ENCODE measurements at regions not wholly inside any gene's neighbourhood (a gene's known extent, or its start where the extent isn't known, plus 50 kb on each side); places are given as distances from the start of the nearest gene placed in this dataset.
"Not testable (repeated sequence)": the region's sequence is repeated elsewhere in the genome, so short reads cannot be mapped to it uniquely, and the experiment has no call there.

DNA sequence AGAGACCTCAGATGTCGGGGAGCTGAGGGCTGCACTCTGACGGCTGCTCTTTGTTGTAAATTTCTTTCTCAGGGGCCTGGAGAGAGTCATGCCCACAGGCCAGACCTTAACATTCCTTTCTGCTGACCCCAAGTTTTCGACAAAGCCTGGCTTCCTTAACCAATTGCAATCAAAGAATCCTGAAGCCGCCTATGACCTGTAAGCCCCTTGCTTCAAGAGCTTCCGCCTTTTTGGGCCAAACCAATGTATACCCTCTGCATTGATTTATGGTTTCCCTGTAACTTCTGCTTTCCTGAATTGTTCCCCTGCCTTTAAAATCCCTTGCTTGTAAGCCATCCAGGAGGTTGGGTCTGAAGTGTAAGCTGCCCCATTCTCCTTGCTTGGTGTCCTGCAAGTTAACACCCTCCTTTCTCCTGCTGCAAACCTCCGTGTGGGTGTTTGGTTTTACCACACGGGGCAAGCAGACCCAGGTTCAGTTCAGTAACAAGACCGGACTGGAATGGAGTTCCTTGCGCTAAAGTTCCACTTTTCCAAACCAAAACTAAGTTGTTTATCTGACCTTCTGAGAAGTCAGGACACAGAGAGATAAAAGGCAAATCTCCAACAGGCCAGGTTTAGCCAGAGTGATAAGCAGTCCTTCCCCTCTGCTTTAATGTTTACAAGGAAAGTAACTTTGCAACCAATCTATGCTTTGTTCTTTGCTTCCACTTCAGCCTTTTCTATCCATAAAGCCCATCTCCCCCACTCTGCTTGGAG is 141.6 kb downstream of the KCNJ12 start:
- no peak for DNase-seq

DNA sequence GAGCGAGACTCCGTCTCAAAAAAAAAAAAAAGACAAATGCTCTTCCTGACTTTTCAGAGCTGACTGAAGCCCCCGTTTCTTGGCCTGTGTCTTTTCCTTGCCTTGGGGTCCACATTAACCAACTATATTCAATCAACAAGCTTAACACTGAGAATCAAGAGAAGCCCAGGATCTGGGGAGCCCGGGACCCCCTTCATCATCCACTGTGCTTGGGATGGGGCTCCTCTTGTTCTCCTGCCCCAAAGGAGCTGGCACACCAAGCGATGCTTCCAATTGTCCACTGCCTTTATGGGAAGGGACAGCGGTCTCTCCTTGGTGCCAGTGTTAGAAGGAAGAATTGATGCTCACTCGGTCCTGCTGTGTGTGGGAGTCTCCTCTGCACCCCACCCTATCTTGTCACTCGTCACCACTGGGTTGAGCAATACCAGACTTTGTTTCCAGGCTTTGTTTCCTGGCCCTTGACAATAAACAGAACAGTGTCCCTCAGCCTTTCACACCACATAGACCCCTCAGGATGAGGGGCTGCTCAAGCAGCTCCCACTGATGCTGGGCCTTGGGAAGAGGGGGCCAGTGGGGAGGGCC is 146.7 kb downstream of the KCNJ12 start:
- DNase-seq = no peak

DNA sequence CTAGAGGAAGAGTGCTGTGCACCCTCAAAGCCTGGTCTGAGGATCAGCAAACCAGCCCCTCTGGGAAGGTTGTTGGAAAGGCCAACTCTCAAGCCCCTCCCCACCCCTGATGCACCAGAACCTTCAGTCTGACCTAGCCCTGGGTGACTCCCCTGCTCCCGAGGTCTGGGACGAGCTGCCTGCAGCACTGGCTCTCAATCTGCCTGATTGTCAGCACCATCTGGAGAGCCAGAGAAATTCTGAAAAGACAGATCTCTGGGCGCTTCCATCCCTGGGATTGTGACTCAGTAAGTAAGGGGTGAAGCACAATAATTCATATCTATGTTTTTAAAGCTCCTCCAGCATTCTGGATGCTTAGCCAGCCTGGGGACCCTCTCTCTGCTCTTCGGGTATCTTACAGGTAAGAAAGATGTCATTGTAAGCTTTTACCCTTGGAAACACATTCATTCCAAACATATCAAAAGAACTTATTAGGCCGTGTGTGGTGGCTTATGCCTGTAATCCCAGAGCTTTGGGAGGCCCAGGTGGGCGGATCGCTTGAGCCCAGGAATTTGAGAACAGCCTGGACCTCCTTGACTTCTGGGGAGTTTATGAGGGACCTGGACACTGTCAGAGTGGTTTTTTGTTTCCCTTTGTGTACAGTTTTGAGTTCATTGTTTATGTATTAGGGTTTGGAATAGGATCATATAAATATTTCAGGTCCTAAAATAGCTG is 147.5 kb downstream of the KCNJ12 start:
- no peak for DNase-seq

DNA sequence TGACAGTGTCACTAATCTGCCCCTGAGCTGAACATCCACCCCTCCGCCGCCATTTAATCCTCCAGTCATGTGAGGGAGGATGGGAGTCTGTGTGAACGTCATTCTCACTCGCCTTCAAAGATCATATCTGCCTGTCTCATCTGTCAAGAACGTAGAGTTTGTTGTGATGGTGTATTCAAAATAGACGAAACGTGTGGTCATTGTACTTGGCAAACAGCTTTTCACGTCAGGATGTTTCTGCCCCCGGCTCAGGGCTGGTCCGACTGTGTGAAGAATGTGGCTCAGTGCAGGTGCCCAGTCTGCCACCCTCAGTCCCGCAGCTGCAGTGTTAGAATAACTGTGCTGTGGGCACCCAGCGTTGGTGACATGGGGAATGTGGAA is 148.0 kb downstream of the KCNJ12 start:
- no peak for DNase-seq

DNA sequence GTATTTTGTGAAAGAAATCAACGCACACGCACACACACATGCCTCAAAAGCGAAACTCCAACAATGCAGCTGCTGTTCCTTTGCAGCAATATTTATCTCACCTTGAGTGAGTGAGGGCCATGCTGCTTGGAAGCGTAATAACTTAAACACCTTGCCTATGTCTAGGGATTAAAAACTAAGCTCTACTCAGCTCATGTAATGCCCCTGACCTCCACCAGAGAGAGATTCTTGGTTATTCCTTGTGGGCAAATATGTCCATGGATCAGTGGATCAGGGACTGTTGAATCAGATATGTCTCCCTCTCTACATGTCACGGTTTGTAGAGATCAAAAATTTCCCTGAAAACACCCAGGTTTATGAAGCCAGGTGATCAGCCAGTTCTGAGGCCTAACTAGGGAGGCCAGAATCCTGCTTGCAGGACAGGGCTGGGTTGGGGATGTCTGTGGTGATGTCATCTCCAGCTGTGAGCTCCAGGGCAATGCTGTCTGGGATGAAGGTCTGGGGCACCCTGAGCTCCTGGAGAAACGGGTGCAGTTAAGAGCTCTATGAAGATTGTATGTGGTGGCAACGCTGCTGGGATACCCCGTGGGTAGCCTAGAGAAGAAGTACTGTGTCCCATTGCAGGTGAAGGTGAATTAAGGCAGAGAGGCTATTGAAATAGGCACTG is 149.4 kb downstream of the KCNJ12 start:
- no peak for DNase-seq

DNA sequence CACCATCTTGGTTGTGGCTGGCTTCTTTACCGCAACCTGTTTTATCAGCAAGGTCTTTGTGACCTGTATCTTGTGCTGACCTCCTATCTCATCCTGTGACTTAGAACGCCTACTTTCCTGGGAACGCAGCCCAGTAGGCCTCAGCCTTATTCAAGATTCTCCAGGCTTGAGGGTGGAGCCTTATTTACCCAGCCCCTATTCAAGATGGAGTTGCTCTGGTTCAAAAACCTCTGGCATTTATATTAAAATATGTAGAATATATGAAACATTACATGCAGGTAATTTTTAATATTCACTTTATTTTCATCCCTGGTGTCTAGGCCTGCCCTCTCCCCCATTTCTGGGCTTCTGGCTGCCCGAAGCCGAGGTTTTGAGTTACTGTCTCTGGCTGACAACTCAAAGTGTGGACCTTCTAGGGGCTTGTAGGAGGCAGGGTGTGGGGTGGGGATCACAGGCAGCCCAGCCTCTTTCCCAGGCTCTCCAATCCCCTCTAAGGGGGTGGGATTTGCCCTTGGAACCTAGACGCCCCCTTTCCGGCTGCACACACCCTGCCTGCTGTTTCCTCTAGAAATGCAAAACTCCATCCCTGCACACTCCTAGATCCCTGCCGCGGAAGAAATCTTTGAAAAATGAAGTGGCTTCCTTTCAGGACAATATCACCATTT is 152.0 kb downstream of the KCNJ12 start:
- no peak for DNase-seq

DNA sequence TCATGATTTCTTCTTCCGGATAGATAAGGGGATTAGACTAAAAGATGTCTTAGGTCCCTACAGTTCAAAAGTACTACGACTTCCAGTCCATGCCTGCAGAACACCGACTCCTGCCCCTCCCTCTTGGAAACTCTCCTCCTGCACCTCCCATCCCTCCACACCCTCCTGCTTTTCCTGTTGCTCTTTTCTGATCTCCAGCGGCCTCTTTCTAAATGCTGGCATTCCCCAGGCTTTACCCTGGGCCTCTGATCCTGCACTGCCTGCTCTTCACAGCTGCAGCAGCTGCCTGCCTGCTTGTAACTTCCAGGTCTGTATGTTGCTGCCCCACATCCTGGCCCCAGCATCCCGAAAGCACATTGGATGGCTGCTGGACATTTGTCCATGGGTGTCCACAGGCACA is 154.2 kb downstream of the KCNJ12 start:
- no peak for DNase-seq

DNA sequence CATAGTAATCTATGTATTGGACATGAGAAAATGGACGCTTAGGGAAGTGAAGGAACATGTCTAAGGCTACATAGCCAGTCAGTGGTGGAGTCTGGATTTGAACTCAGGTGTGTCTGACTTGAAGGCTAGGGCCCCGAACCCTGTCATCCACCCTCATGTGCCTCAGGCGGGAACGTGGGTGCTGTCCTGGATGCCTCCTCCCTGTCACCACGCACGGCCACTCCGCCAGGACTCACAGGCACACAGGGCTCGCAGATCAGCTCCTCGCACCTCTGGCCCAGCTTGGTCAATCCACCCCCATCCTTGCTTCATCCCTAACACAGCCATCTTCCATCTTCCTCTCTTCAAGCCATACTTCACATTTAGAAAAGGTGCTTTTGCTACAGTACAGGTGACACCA is 154.7 kb downstream of the KCNJ12 start:
- DNase-seq = no peak

DNA sequence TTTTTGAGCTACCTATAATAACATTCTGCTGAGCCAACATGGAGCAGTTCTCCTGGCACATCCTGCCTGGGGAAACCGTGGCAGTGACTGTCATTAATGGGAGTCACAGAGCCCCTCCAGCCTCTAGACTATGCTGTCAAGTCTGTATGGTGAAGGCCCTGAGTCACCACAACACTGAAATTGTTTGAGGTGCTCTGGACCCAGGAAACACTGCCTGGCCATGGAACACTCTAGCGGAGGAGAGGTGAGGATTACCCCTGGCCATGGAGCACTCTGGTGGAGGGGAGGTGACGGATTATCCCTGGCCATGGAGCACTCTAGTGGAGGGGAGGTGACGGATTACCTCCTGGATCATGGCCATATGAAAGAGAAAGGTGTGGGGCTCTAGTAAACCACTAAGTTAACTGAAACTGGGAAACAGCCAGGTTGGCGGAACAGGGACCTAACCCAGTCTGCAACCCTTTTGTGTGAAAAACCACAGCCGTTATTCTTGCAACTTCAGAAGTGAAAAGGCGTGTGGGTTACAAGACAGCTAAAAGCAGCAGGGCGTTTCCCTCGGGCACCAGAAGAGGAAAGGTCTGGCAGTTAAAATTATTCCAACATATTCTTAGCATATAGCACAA is 156.7 kb downstream of the KCNJ12 start:
- DNase-seq = no peak

DNA sequence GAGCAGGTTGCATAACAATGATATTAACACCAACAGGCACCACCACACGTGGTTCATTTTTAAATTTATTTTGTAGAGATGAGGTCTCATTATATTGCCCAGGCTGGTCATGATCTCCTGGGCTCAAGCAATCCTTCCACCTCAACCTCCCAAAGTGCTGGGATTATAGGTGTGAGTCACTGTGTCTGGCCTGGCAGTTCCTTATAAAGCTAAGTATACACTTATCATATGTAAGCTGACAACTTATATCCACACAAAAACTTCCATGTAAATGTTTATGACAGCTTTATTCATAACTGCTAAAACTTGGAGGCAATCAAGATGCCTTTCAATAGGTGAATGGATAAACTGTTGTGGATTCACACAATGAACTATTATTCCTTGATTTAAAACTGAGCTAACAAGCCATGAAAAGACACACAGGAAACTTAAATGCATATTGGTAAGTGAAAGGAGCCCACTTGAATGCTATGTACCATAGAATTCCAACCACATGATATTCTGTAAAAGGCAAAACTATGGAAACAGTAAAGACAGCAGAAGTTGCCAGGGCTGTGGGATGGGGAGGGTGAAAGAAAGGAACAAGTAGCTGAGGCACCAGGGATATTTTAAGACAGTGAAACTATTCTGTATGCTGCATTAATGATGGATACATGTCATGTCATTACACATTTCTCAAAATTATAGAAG is 156.5 kb upstream of the KCNJ18 start:
- no peak for DNase-seq

DNA sequence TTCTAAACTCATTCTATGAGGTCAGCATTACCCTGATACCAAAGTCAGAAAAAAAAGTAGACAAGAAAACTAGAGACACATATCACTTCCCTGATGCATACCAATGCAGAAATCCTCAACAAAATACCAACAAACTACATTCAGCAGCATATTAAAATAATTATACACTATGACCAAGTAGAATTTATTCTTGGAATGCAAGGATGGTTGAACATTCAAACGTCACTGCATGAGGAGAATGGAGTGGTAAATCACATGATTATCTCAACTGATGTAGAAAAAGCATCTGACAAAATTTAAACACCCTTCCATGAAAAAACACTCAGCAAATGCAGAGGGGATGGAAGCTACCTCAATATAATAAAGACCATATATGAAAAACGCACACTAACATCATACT is 155.0 kb upstream of the KCNJ18 start:
- no peak for DNase-seq

DNA sequence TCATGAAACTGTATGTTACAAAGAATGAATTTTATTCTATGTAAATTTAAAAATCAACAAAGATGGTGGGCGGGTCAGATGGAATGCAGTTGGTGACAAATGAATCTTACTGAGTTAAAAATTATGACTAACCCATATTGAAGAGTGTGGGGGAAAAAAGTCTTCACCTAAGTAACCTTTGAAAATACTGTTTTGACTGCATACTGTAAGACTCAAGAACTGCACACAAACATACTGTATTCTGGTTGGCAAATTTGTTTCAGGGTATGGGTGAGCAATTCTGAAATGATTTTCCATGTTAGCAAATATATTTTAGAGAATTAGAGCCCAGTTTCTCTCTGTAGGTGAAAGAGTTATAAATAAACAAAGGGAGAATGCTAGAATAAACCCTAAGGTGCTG is 153.7 kb upstream of the KCNJ18 start:
- no peak for DNase-seq

DNA sequence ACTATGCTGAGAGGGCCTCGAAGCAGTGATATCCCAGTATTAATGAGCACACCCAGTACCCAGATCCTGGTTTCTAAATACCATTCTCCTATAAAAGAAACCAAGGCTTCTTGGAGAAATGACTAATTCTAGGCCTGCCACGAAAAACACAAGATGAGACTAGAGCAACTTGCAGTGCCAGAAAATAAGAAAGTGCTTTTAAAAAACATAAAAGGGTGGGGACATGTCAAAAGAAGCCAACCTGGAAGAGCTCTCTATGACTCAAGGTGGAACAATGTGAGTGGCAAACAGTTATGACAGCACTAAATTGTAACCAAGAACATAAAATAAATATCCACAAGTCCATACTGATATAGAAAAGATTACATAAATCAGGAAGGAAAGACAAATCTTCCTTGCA is 153.2 kb upstream of the KCNJ18 start:
- DNase-seq = no peak

DNA sequence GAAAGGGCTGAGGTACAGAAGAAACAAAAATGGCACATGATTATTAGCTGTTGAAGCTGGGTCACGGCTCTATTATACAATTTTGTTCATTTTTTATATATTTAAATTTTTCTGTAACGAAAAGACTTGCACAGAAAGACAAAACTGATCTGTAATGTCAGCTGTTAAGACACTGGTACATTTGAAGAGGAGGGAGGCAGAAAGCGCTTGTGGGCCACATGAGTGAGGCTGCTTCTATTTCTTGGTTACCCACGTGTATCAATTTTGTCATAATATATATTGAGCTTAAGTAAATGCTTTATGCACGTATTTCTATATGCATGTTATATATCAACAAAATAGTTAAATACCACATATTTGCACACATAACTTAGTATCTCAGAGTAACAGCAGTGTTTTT is 151.8 kb upstream of the KCNJ18 start:
- DNase-seq = no peak

DNA sequence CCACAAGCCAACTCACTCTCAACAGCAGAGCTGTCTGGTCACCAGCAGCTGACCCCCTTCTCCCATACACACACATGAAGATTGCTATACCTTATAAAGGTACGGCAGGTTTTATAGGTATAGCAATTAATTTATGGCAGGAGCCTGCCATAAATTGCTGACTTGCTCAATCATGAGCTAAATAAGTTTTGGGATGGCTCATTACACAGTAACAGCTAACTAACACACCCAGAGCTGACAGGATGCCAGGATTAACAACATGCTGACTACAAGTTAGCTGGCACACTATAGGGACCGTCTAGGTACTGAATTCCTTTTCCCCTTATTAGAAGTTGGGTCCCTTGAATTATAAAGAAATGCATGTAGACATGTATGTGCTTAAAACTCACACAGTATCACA is 150.3 kb upstream of the KCNJ18 start:
- DNase-seq = no peak

DNA sequence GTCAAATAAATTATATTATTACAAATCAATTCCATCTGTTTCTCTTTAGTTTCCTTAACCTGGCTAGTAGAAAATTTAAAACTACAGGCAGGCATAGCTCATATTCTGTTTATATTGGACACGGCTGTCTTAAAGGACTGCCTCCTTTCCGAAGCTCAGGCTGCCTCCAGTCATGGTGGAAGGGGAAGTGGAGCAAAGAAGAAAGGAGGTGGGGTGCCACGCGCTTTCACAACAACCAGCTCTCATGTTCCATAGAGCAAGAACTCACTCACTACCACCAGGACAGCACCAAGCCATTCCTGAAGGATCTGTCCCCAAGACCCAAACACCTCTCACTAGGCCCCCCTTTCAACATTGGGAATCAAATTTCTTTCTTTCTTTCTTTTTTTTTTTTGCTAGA is 149.3 kb upstream of the KCNJ18 start:
- no peak for DNase-seq

DNA sequence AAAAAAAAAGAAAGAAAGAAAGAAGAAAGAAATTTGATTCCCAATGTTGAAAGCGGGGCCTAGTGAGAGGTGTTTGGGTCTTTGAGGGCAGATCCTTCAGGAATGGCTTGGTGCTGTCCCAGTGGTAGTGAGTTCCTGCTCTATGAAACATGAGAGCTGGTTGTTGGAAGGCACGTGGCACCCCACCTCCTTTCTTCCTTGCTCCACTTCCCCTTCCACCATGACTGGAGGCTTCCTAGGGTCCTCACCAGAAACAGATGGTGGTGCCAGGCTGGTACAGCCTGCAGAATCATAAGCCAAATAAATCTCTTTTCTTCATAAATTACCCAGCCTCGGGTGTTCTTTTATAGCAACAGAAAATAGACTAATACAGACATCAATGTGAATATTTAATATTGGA is 147.3 kb upstream of the KCNJ18 start:
- DNase-seq = no peak

DNA sequence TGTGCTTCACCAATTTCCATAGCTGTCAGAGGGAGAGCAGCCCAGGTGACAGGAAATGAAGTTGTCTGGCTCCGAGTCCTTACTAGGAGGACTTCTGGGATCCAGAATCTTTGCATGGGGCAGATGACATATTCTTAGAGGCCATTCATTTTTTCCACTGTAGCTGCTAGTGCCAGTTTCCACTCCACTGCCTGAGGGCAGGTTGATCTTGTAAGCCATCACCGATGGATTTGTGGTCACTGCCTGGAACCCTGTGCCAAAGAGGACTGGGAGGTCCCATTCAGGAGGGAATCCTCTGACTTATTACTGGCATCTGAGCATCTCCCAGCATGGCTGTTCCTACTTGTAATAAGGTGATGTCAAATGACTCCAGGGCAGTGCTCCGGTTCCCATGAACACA is 144.1 kb upstream of the KCNJ18 start:
- DNase-seq = no peak

DNA sequence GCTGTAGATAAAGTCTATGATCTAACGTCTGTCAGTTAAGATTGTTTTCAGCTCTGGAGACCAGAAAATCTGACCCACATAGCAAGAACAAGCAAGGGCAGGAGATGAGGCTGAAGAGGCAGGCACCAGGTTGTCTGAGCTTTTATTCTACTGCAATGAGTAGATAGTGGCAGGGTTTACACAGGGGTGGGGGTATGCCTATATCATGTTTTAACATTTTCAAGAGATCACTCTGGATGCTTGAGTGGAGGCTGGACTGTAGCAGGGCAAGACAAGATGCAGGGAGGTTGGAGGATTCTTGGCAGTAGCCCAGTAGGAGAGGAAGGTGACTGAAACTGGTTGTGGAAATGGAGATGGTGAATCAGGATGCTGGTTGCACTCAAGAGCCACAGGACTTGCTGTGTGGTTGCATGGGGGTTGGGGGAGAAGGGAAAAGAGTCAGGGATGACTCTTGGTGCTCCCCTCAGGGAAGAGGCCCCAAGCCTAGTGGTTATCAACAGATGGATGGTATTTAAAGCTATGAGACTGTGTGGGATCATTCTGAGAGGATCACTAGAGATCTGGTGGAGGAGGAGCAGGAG is 143.1 kb upstream of the KCNJ18 start:
- no peak for DNase-seq

DNA sequence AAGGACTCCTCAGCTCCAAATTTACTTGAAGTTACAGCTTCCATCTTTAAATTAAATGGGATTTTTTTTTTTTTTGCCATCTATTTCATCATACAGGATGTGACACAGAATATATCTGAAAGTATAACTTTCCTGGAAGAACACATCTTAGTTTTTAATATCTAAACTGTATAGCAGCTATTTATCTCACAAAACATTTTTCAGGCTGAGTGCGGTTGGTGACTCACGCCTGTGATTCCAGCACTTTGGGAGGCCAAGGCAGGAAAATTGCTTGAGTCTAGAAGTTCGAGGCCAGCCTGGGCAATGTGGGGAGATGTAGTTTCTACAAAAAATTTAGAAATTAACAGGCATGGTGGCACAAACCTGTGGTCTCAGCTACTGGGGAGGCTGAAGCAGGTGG is 142.3 kb upstream of the KCNJ18 start:
- DNase-seq = not testable (repeated sequence)

DNA sequence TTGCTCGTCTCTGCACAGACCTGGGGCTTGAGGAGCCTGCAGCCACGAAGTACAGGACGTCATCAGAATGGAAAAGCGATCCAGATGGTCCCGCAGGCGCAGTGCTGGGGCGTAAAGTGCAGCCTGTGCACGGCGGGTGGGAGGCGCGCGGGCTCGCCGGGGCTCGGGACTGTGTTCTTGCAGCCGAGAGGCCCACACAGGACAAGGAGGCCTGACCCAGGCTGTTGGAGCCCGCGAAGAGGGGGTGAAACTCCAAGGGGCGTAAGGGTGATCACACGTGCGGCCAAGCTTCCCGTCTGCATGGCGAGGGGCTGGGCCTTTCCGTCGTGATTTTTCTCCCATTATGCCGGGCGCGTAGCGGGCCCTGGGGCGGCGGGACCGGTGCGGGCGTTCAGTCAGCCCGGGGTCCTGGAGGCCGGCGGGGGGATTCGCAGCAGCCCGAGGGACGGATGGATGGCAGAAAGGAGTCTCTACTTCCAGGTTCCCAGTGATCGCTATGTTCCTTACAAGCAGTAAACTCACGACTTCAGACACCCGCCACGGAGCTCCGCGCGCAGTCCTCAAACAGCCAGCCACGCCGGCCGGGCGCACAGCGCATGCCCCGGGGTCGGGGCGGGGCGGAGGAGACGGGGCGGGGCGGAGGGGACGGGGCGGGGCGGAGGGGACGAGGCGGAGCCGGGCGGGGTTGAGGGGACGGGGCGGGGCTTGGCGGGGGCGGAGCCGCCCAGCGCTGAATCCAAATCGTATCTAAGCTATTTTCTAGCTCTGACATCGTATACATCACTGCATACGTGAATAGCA is 141.0 kb upstream of the KCNJ18 start:
- DNase-seq = peak; percentile 72 to 75
